Lung (tissue), 11 donors: ENCODE measurements at regions not wholly inside any gene's neighbourhood (a gene's known extent, or its start where the extent isn't known, plus 50 kb on each side); places are given as distances from the start of the nearest gene placed in this dataset.

Source experiments
- ATAC-seq: fragments of 200-7000 bp; cut with Tn5 transposase; one replicate; pipeline ENCODE4 v1.9.1; 2020; ENCODE audit warnings: moderate number of reproducible peaks; ENCODE audit not compliant: insufficient read depth, low FRiP score
- DNase-seq, 3 donors: peaks; one replicate each; pipeline ENCODE4 v3.0.0-alpha.2; 2013 to 2017
- H3K27ac ChIP-seq, 2 donors: one replicate each; pipeline ENCODE4 v1.5.1; 2013; ENCODE audit warnings: mild to moderate bottlenecking in 2 of 2, moderate library complexity in 2 of 2, control low read depth in 1 of 2, inconsistent platforms in 1 of 2, low read depth in 1 of 2, low read length in 1 of 2
- H3K27me3 ChIP-seq, 3 donors: one replicate each; pipeline ENCODE4 v1.5.1; 2013; ENCODE audit warnings: low read length in 2 of 3; ENCODE audit not compliant: control insufficient read depth in 3 of 3, insufficient read depth in 3 of 3
- H3K36me3 ChIP-seq, 4 donors: one replicate each; pipeline ENCODE4 v1.5.1; 2013; ENCODE audit warnings: low read length in 4 of 4, mild to moderate bottlenecking in 1 of 4, moderate library complexity in 1 of 4; ENCODE audit not compliant: control insufficient read depth in 4 of 4, insufficient read depth in 4 of 4
- H3K4me1 ChIP-seq, 5 donors: one replicate each; pipeline ENCODE4 v1.5.1; 2013; ENCODE audit warnings: low read length in 5 of 5, mild to moderate bottlenecking in 2 of 5, moderate library complexity in 1 of 5; ENCODE audit not compliant: control insufficient read depth in 5 of 5, insufficient read depth in 5 of 5
- H3K4me3 ChIP-seq: one replicate; pipeline ENCODE4 v1.5.1; 2013; ENCODE audit warnings: mild to moderate bottlenecking, control low read depth, moderate library complexity
- H3K9ac ChIP-seq, 2 donors: one replicate each; pipeline ENCODE4 v1.5.1; 2013; ENCODE audit warnings: low read length in 2 of 2, control low read depth in 1 of 2; ENCODE audit not compliant: insufficient read depth in 1 of 2
- H3K9me3 ChIP-seq, 4 donors: one replicate each; pipeline ENCODE4 v1.5.1; 2013; ENCODE audit warnings: low read length in 3 of 4, mild to moderate bottlenecking in 1 of 4, moderate library complexity in 1 of 4; ENCODE audit not compliant: control insufficient read depth in 4 of 4, insufficient read depth in 3 of 4
- CTCF ChIP-seq: IDR thresholded peaks from 2 replicates; pipeline ENCODE4 v1.5.1; 2012; ENCODE audit warnings: mild to moderate bottlenecking; ENCODE audit errors: control extremely low read depth, extremely low read depth
- WGBS, 2 donors: extraction: QIAGEN DNeasy Blood & Tissue Kit; methylation state at CpG; one replicate each; pipeline ENCODE4 v1.1.7; 2013; 5-methylcytosine and 5-hydroxymethylcytosine counted together
- donor health status: control.
- donor health status: control.
- donor health status: Bipolar disorder and iron deficiency.
- donor health status: healthy.
- donor health status: DM: yes; HTN: yes; CAD: no.

- ATAC-seq (no peak), DNase-seq (no peak)
- Histone ChIP-seq H3K36me3 (no peaks in the 10 kb centered on the region), H3K27me3 (no peaks in the 10 kb centered on the region), H3K9ac (no peak overlapping the region), H3K9me3 (no peaks in the 10 kb centered on the region), H3K4me1 (peaks cover 0 to 8% (median 0%) of the 10 kb centered on the region in 5 donors), H3K4me3 (no peak overlapping the region), H3K27ac (no peak overlapping the region)
- no peak for TF ChIP-seq CTCF
- 49 to 70% methylated on average over 2 of the region's 2 CpGs for WGBS, 2 donors
Observed at GRCh38 chr2:188919824-188920223, 54.3 kb upstream of the COL3A1 start.

GRCh38 chr2:188922191-188922590 lies 52.0 kb upstream of the COL3A1 start:
- Histone ChIP-seq H3K27me3 (no peaks in the 10 kb centered on the region), H3K36me3 (no peaks in the 10 kb centered on the region), H3K9me3 (peaks cover 0 to 3% (median under 1%) of the 10 kb centered on the region in 4 donors), H3K27ac (no peak overlapping the region), H3K4me1 (no peaks in the 10 kb centered on the region), H3K9ac (no peak overlapping the region), H3K4me3 (no peak overlapping the region)
- no peak for TF ChIP-seq CTCF
- ATAC-seq (no peak), DNase-seq (no peak)
- WGBS, 2 donors: 94% methylated on average over 1 of the region's 1 CpG
